ENCODE measurements at regions not wholly inside any gene's neighbourhood (a gene's known extent, or its start where the extent isn't known, plus 50 kb on each side); places are given as distances from the start of the nearest gene placed in this dataset.
A peak's percentile ranks its signal among the peaks of the same experiment; 100 is the strongest.
"Not testable (repeated sequence)": the region's sequence is repeated elsewhere in the genome, so short reads cannot be mapped to it uniquely, and the experiment has no call there.

GRCh38 chr4:69013933-69014332 is 62.3 kb upstream of the UGT2A3 start:
- DNase-seq (ENCODE audit: low read depth): not testable (repeated sequence)

- DNase-seq (ENCODE audit: low read depth): not testable (repeated sequence)
Observed at GRCh38 chr4:69017986-69018385, 66.4 kb upstream of the UGT2A3 start.

GRCh38 chr4:69019538-69020461 is 68.2 kb upstream of the UGT2A3 start:
- not testable (repeated sequence) for DNase-seq (ENCODE audit: low read depth)

GRCh38 chr4:69020462-69020807 is 68.8 kb upstream of the UGT2A3 start:
- not testable (repeated sequence) for DNase-seq (ENCODE audit: low read depth)

- DNase-seq (ENCODE audit: low read depth): peak; percentile 25
Observed at GRCh38 chr4:69025191-69025998, 70.9 kb upstream of the UGT2B7 start.

GRCh38 chr4:69025999-69026387 is 70.3 kb upstream of the UGT2B7 start:
- no peak for DNase-seq (ENCODE audit: low read depth)

- DNase-seq (ENCODE audit: low read depth): no peak
Observed at GRCh38 chr4:69026974-69027373, 69.3 kb upstream of the UGT2B7 start.

GRCh38 chr4:69030326-69030725 is 65.9 kb upstream of the UGT2B7 start:
- no peak for DNase-seq (ENCODE audit: low read depth)

- DNase-seq (ENCODE audit: low read depth): no peak
Observed at GRCh38 chr4:69032847-69033638, 63.2 kb upstream of the UGT2B7 start.

GRCh38 chr4:69034315-69034740 is 61.9 kb upstream of the UGT2B7 start:
- not testable (repeated sequence) for DNase-seq (ENCODE audit: low read depth)

GRCh38 chr4:69038582-69038981 is 57.7 kb upstream of the UGT2B7 start:
- no peak for DNase-seq (ENCODE audit: low read depth)

GRCh38 chr4:69039071-69039470 is 57.2 kb upstream of the UGT2B7 start:
- DNase-seq (ENCODE audit: low read depth): no peak

- DNase-seq (ENCODE audit: low read depth): no peak
Observed at GRCh38 chr4:69044247-69044646, 52.0 kb upstream of the UGT2B7 start.
